CD4-positive, alpha-beta T cell treated with Interleukin-1 beta for 1 hour (primary cell): ENCODE measurements at regions not wholly inside any gene's neighbourhood (a gene's known extent, or its start where the extent isn't known, plus 50 kb on each side); places are given as distances from the start of the nearest gene placed in this dataset.
"Not testable (repeated sequence)": the region's sequence is repeated elsewhere in the genome, so short reads cannot be mapped to it uniquely, and the experiment has no call there.

ENCODE experiments used
- DNase-seq, 2 donors: peaks; one replicate each; pipeline ENCODE4 v3.0.0-alpha.2; 2020 to 2022

GRCh38 chr11:12585861-12586260 lies 88.4 kb upstream of the TEAD1 start:
- no peak for DNase-seq

- DNase-seq, result no peak
Observed at GRCh38 chr11:12587333-12587991, 86.8 kb upstream of the TEAD1 start.

GRCh38 chr11:12591706-12592105 lies 82.5 kb upstream of the TEAD1 start:
- no peak for DNase-seq

- no peak for DNase-seq
Observed at GRCh38 chr11:12592283-12592682, 81.9 kb upstream of the TEAD1 start.

- DNase-seq, result not testable (repeated sequence)
Observed at GRCh38 chr11:12595089-12595847, 79.0 kb upstream of the TEAD1 start.

- DNase-seq, result peak in 1 of 2 donors; percentile 14
Observed at GRCh38 chr11:12598330-12599256, 75.6 kb upstream of the TEAD1 start.

GRCh38 chr11:12599408-12600143 lies 74.6 kb upstream of the TEAD1 start:
- peak; percentile 1 to 5 for DNase-seq

GRCh38 chr11:12600829-12601228 lies 73.4 kb upstream of the TEAD1 start:
- DNase-seq, result no peak

GRCh38 chr11:12602421-12602820 lies 71.8 kb upstream of the TEAD1 start:
- DNase-seq, result no peak

GRCh38 chr11:12603143-12604088 lies 70.8 kb upstream of the TEAD1 start:
- DNase-seq, result no peak

GRCh38 chr11:12604557-12605153 lies 69.6 kb upstream of the TEAD1 start:
- no peak for DNase-seq

GRCh38 chr11:12606597-12606996 lies 67.6 kb upstream of the TEAD1 start:
- no peak for DNase-seq

GRCh38 chr11:12608678-12609077 lies 65.5 kb upstream of the TEAD1 start:
- not testable (repeated sequence) for DNase-seq

- DNase-seq, result no peak
Observed at GRCh38 chr11:12611352-12611751, 62.9 kb upstream of the TEAD1 start.

- DNase-seq, result no peak
Observed at GRCh38 chr11:12617632-12618031, 56.6 kb upstream of the TEAD1 start.

GRCh38 chr11:12618743-12619540 lies 55.3 kb upstream of the TEAD1 start:
- no peak for DNase-seq

- no peak for DNase-seq
Observed at GRCh38 chr11:12623869-12624268, 50.4 kb upstream of the TEAD1 start.
